D721Med (cell line): ENCODE measurements at regions not wholly inside any gene's neighbourhood (a gene's known extent, or its start where the extent isn't known, plus 50 kb on each side); places are given as distances from the start of the nearest gene placed in this dataset.
"Not testable (repeated sequence)": the region's sequence is repeated elsewhere in the genome, so short reads cannot be mapped to it uniquely, and the experiment has no call there.

Source experiments
- DNase-seq: peaks from one replicate; pipeline ENCODE4 v3.0.0; 2011; ENCODE audit warnings: low spot score; ENCODE audit not compliant: insufficient read length
- FAIRE-seq: peaks from 2 replicates; lab custom pipeline; 2011; peaks lifted over from hg19 to GRCh38; lab: Jason Lieb, UNC
- TF ChIP-seq, protein P1 (sequence below): IDR thresholded peaks from 2 replicates; pipeline ENCODE4 v1.5.1; 2012; ENCODE audit warnings: mild to moderate bottlenecking, control low read depth; ENCODE audit not compliant: insufficient read depth; ENCODE audit errors: missing control alignments

- TF ChIP-seq, protein P1, sequence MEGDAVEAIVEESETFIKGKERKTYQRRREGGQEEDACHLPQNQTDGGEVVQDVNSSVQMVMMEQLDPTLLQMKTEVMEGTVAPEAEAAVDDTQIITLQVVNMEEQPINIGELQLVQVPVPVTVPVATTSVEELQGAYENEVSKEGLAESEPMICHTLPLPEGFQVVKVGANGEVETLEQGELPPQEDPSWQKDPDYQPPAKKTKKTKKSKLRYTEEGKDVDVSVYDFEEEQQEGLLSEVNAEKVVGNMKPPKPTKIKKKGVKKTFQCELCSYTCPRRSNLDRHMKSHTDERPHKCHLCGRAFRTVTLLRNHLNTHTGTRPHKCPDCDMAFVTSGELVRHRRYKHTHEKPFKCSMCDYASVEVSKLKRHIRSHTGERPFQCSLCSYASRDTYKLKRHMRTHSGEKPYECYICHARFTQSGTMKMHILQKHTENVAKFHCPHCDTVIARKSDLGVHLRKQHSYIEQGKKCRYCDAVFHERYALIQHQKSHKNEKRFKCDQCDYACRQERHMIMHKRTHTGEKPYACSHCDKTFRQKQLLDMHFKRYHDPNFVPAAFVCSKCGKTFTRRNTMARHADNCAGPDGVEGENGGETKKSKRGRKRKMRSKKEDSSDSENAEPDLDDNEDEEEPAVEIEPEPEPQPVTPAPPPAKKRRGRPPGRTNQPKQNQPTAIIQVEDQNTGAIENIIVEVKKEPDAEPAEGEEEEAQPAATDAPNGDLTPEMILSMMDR = no peak
- DNase-seq (no peak), FAIRE-seq (no peak)
Measured at GRCh38 chr2:36287363-36288275, 68.0 kb upstream of the CRIM1 start.

- FAIRE-seq, DNase-seq: not testable (repeated sequence)
Measured at GRCh38 chr2:36279506-36279905, 76.1 kb upstream of the CRIM1 start.

DNA sequence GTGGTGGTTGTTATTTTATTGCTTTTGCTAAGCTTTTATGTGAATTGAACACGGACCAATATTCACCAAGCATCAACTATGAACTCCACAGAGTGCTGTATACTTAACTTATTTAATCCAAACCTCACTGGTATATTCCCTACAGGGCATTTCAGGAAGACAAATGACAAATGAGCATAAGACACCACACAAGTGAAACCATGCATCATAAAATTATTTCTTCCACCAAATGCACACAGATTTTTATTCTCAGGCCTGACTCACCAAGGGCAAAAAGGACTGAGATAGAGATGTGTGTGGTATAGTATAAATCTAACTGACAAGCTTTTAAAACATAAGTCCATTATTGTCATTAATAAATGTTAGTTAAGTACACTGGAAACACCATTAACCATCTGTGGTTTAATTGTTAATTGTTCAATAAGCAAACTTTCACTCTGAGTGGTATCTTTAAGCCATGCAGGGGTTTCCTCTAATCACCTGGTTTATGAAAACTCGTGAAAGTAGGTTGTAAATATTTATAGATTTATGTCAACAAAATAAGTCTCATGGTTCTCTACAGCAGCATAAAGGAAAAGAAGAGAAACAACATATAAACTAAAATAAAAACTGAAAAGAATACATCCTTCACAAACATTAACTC, 77.6 kb upstream of the CRIM1 start:
- DNase-seq (no peak), FAIRE-seq (peak; percentile 25)
- TF ChIP-seq, protein P1 = no peak

DNA sequence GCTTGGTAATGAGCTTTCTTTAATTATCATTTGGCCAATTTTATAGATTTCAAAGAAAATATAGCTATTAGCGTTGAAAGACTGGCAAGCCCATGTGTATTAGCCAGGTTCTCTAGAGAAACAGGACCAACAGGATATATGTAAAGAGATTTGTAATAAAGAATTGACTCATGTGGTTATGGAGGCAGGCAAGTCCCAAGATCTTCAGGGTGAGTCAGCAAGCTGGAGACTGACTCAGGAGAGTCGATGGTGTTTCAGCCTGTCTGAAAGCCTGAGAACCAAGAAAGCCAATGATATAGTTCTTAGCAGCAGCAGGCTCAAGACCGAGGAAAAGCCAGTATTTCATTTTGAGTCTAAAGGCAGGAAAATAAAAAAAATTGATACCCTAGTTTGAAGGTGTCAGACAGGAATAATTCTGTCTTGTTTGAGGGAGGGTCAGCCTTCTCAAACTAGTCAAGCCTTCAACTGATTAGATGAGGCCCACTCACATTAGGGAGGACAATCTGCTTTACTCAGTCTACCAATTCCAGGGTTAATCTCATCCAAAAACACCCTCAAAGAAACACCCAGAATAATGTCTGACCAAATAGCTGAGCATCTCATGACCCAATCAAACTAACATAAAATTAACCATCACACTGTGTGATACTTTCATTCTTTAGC, 78.3 kb upstream of the CRIM1 start:
- FAIRE-seq = no peak
- DNase-seq = no peak
- TF ChIP-seq, protein P1 = no peak

DNA sequence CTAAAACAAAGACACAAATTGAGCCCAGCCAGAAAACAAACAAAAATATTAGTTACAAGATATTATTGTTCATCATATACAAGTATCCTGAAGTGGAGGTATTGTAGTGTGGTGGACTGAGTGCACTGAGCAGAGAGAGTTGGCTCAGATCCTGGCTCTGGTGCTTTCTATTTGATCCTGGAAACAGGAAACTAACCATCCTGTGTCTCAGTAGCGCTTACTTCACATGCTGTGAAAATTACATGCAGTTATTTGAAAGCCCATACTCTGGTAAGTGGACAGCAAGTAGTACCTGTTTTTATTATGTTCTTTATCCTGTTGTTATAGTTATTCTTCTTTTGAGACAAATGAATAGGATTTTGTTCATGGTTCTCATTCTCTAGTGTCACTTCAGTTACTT, 84.3 kb upstream of the CRIM1 start:
- TF ChIP-seq, protein P1 = no peak
- no peak for DNase-seq
- no peak for FAIRE-seq

- DNase-seq (no peak), FAIRE-seq (no peak)
- TF ChIP-seq, protein P1 = no peak
Measured at GRCh38 chr2:36270758-36271157, 84.8 kb upstream of the CRIM1 start.

GRCh38 chr2:36267194-36267593, 88.4 kb upstream of the CRIM1 start:
- DNase-seq (no peak), FAIRE-seq (no peak)
- TF ChIP-seq, protein P1 = no peak
